Heart left ventricle (tissue), 16 donors: ENCODE measurements at regions not wholly inside any gene's neighbourhood (a gene's known extent, or its start where the extent isn't known, plus 50 kb on each side); places are given as distances from the start of the nearest gene placed in this dataset.
A peak's percentile ranks its signal among the peaks of the same experiment; 100 is the strongest.

Experiments
- ATAC-seq, 4 donors: fragments of 200-7000 bp; cut with Tn5 transposase; one replicate each; pipeline ENCODE4 v1.9.1; 2020 to 2022; ENCODE audit warnings: moderate library complexity in 4 of 4, mild to moderate bottlenecking in 3 of 4, moderate number of reproducible peaks in 1 of 4
- DNase-seq, 5 donors: peaks; one replicate each; pipeline ENCODE4 v3.0.0-alpha.2; 2020
- H3K27ac ChIP-seq, 12 donors: fragments of 200-600 bp; sonication (generic) in 4 of 12; one replicate each; pipeline versions ENCODE4 v1.5.0 to v1.8.0; 2016 to 2022; ENCODE audit warnings: mild to moderate bottlenecking in 2 of 12
- H3K27me3 ChIP-seq, 9 donors: fragments of 200-600 bp; sonication (generic) in 2 of 9; one replicate each; pipeline versions ENCODE4 v1.5.1 to v1.8.0; 2016 to 2022; ENCODE audit warnings: mild to moderate bottlenecking in 3 of 9
- H3K36me3 ChIP-seq, 9 donors: fragments of 200-600 bp; sonication (generic) in 2 of 9; one replicate each; pipeline versions ENCODE4 v1.5.0 to v1.8.0; 2018 to 2022; ENCODE audit warnings: mild to moderate bottlenecking in 2 of 9
- H3K4me1 ChIP-seq, 12 donors: fragments of 200-600 bp; sonication (generic) in 4 of 12; one replicate each; pipeline versions ENCODE4 v1.5.0 to v1.8.0; 2016 to 2022; ENCODE audit warnings: mild to moderate bottlenecking in 3 of 12
- H3K4me3 ChIP-seq, 12 donors: fragments of 200-600 bp; sonication (generic) in 4 of 12; one replicate each; pipeline versions ENCODE4 v1.5.0 to v1.8.0; 2017 to 2022; ENCODE audit warnings: mild to moderate bottlenecking in 9 of 12, moderate library complexity in 4 of 12
- H3K9me3 ChIP-seq, 12 donors: fragments of 200-600 bp; sonication (generic) in 4 of 12; one replicate each; pipeline versions ENCODE4 v1.5.0 to v1.8.0; 2016 to 2022; ENCODE audit warnings: mild to moderate bottlenecking in 1 of 12
- CTCF ChIP-seq, 12 donors: fragments of 200-600 bp; sonication (generic) in 4 of 12; IDR thresholded peaks; one replicate each; pipeline versions ENCODE4 v1.5.0 to v1.8.0; 2018 to 2022; ENCODE audit warnings: antibody characterized with exemption in 12 of 12, mild to moderate bottlenecking in 5 of 12
- POLR2A ChIP-seq, 2 donors: fragments of 450-650 bp; IDR thresholded peaks; one replicate each; pipeline ENCODE4 v1.6.1; 2017; ENCODE audit warnings: antibody characterized with exemption in 2 of 2, mild to moderate bottlenecking in 2 of 2, moderate library complexity in 2 of 2
- WGBS, 4 donors: extraction: QIAGEN DNeasy Blood & Tissue Kit in 2 of 4; methylation state at CpG; one replicate each; pipeline versions ENCODE4 v1.1.5 to v1.1.7; 2013 to 2018; 5-methylcytosine and 5-hydroxymethylcytosine counted together
- intact Hi-C, 10 donors: fragments of 100-400 bp; cut with DNase I; formaldehyde crosslinking; loops; one replicate each; pipeline versions ENCODE4 v1.11.1 to v1.14.2; 2022
- donor health status: ischemic (EF 13 %, LVEDD 7.1; RV severe dilation, severe dysfunction).
- donor health status: healthy with polysubstance abuse.
- donor health status: DM: no; HTN: yes; CAD: no.
- donor health status: DM: no; HTN: no; CAD: no.
- donor health status: ischemic (EF 25% LVEDD 6.9; RV normal size, moderate dysfunction).
- donor health status: ischemic (EF 25% LVEDD 5.7; RV mildly dilated, moderate dysfunction).
- donor health status: healthy.
- donor health status: DM: yes; HTN: yes; CAD: no.
- donor health status: ischemic (EF 35%, LVEDD 5.7; RV mildly dilated, moderate dysfunction).
- donor health status: nonischemic (EF 11% LVEDD 7.7; RV severe dilation, severe dysfunction).
- donor health status: DM: yes; HTN: yes; CAD: no.
- donor health status: PGD.
- donor health status: ischemic (EF 29% LVEDD 5.4; RV normal size, mild dysfunction).
- donor health status: nonischemic (EF 23%, LVEDD 6.1; RV moderate dilation, normal function).

- Histone ChIP-seq H3K4me3 (no peak overlapping the region), H3K27ac (no peak overlapping the region), H3K36me3 (no peaks in the 10 kb centered on the region), H3K4me1 (peaks cover 0 to 15% (median 0%) of the 10 kb centered on the region in 12 donors), H3K9me3 (no peaks in the 10 kb centered on the region), H3K27me3 (no peaks in the 10 kb centered on the region)
- TF ChIP-seq CTCF (IDR thresholded peaks at IDR 0.05), result no peak
- no peak for TF ChIP-seq POLR2A (IDR thresholded peaks at IDR 0.05)
- intact Hi-C loops, result no loop called here
- no peak for DNase-seq
- ATAC-seq, result no peak
Observed at GRCh38 chr6:19669206-19669605, 168.0 kb upstream of the ID4 start.

GRCh38 chr6:19682859-19683258, 154.3 kb upstream of the ID4 start:
- no peaks in the 10 kb centered on the region for H3K36me3 ChIP-seq
- no peak for ATAC-seq
- no peak overlapping the region for H3K4me3 ChIP-seq
- H3K27me3 ChIP-seq, result no peaks in the 10 kb centered on the region
- H3K27ac ChIP-seq, result no peak overlapping the region
- no peaks in the 10 kb centered on the region for H3K4me1 ChIP-seq
- H3K9me3 ChIP-seq, result no peaks in the 10 kb centered on the region
- intact Hi-C loops, result no loop called here
- no peak for DNase-seq
- no peak for TF ChIP-seq CTCF (IDR thresholded peaks at IDR 0.05)

GRCh38 chr6:19690325-19691075, 146.7 kb upstream of the ID4 start:
- intact Hi-C loops, result no loop called here
- H3K9me3 ChIP-seq, result no peaks in the 10 kb centered on the region
- peaks cover 0 to 39% (median 19%) of the 10 kb centered on the region in 9 donors for H3K27me3 ChIP-seq
- no peak for TF ChIP-seq CTCF (IDR thresholded peaks at IDR 0.05)
- TF ChIP-seq POLR2A (IDR thresholded peaks at IDR 0.05), result no peak
- H3K27ac ChIP-seq, result no peak overlapping the region
- H3K4me1 ChIP-seq, result peaks cover 0 to 10% (median 0%) of the 10 kb centered on the region in 12 donors
- DNase-seq (no peak), ATAC-seq (no peak)
- no peak overlapping the region for H3K4me3 ChIP-seq
- 58 to 64% (median 62%) methylated on average over 6 of the region's 6 CpGs for WGBS, 4 donors
- H3K36me3 ChIP-seq, result no peaks in the 10 kb centered on the region

GRCh38 chr6:19691465-19692167, 145.6 kb upstream of the ID4 start:
- ATAC-seq (no peak), DNase-seq (no peak)
- intact Hi-C loops, result no loop called here
- Histone ChIP-seq H3K27me3 (peaks cover 0 to 39% (median 19%) of the 10 kb centered on the region in 9 donors), H3K27ac (peak overlapping the region in 2 of 12 donors; percentile 17 to 22), H3K9me3 (no peaks in the 10 kb centered on the region), H3K36me3 (no peaks in the 10 kb centered on the region), H3K4me3 (peak overlapping the region in 10 of 12 donors; percentile 36 to 60 (median 46)), H3K4me1 (peaks cover 0 to 10% (median 0%) of the 10 kb centered on the region in 12 donors)
- 1 to 3% (median 2%) methylated on average over 29 to 44 of the region's 44 CpGs for WGBS, 4 donors
- TF ChIP-seq CTCF (IDR thresholded peaks at IDR 0.05), result no peak
- no peak for TF ChIP-seq POLR2A (IDR thresholded peaks at IDR 0.05)
